GM21447 (cell line): ENCODE measurements at regions not wholly inside any gene's neighbourhood (a gene's known extent, or its start where the extent isn't known, plus 50 kb on each side); places are given as distances from the start of the nearest gene placed in this dataset.

ENCODE experiments used
- ATAC-seq: cut with Tn5 transposase; IDR thresholded peaks from one replicate; pipeline ENCODE4 v1.9.1; 2021; ENCODE audit not compliant: unreplicated experiment

GRCh38 chr2:220202066-220202465 lies 574.6 kb downstream of the SLC4A3 start:
- no peak for ATAC-seq

- ATAC-seq = no peak
Observed at GRCh38 chr2:220209093-220209492, 581.7 kb downstream of the SLC4A3 start.

- ATAC-seq = no peak
Observed at GRCh38 chr2:220209751-220210150, 582.3 kb downstream of the SLC4A3 start.

- no peak for ATAC-seq
Observed at GRCh38 chr2:220212296-220213080, 585.1 kb downstream of the SLC4A3 start.

- ATAC-seq = no peak
Observed at GRCh38 chr2:220215785-220216184, 588.4 kb downstream of the SLC4A3 start.

GRCh38 chr2:220219371-220219770 lies 591.9 kb downstream of the SLC4A3 start:
- no peak for ATAC-seq

GRCh38 chr2:220220009-220220408 lies 592.6 kb downstream of the SLC4A3 start:
- ATAC-seq = no peak

GRCh38 chr2:220221992-220222391 lies 594.6 kb downstream of the SLC4A3 start:
- no peak for ATAC-seq

GRCh38 chr2:220224691-220225543 lies 597.5 kb downstream of the SLC4A3 start:
- ATAC-seq = no peak

GRCh38 chr2:220226076-220226475 lies 598.6 kb downstream of the SLC4A3 start:
- ATAC-seq = no peak

GRCh38 chr2:220226546-220226945 lies 599.1 kb downstream of the SLC4A3 start:
- ATAC-seq = no peak

GRCh38 chr2:220227266-220227920 lies 600.0 kb downstream of the SLC4A3 start:
- ATAC-seq = no peak

GRCh38 chr2:220228310-220229006 lies 601.0 kb downstream of the SLC4A3 start:
- ATAC-seq = no peak

- ATAC-seq = no peak
Observed at GRCh38 chr2:220240641-220241040, 613.2 kb downstream of the SLC4A3 start.

- no peak for ATAC-seq
Observed at GRCh38 chr2:220241423-220241822, 614.0 kb downstream of the SLC4A3 start.

GRCh38 chr2:220243571-220243970 lies 616.1 kb downstream of the SLC4A3 start:
- ATAC-seq = no peak

- no peak for ATAC-seq
Observed at GRCh38 chr2:220246386-220246785, 619.0 kb downstream of the SLC4A3 start.

- no peak for ATAC-seq
Observed at GRCh38 chr2:220247588-220248350, 620.3 kb downstream of the SLC4A3 start.

GRCh38 chr2:220259662-220260061 lies 632.2 kb downstream of the SLC4A3 start:
- no peak for ATAC-seq

- ATAC-seq = no peak
Observed at GRCh38 chr2:220263300-220263699, 635.9 kb downstream of the SLC4A3 start.
